ENCODE measurements at regions not wholly inside any gene's neighbourhood (a gene's known extent, or its start where the extent isn't known, plus 50 kb on each side); places are given as distances from the start of the nearest gene placed in this dataset.
A peak's percentile ranks its signal among the peaks of the same experiment; 100 is the strongest.

DNA sequence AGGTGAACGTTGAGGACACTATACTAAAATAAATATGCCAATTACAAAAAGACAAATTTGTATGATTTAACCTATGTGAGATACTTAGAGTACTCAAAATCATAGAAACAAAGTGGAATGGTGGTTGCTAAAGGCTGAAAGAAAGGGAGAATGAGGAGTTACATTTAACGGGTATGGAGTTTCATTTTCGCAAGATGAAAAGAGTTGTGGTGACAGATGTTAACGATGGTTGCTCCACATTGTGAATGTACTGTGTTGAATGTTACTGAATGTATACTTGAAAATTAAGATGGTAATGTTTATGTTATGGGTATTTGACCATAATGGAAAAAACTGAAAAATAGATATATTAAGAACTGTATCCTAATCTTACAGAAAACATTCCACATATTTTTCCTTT, 51.3 kb upstream of the MOCS2 start:
- Histone ChIP-seq H3K4me3 (no peak overlapping the region), H3K9me2 (ENCODE audit: insufficient read depth) (no peaks in the 10 kb centered on the region), H3K9me3 (ENCODE audit: low read depth) (no peaks in the 10 kb centered on the region), H3K9ac (no peak overlapping the region), H3K4me1 (ENCODE audit: insufficient read depth) (no peaks in the 10 kb centered on the region), H3K36me3 (ENCODE audit: low read depth) (no peaks in the 10 kb centered on the region), H3K79me2 (ENCODE audit: insufficient read depth) (no peaks in the 10 kb centered on the region), H3K4me2 (ENCODE audit: unreplicated experiment) (no peak overlapping the region), H2AFZ (no peak overlapping the region), H3K27me3 (replicated peaks; ENCODE audit: insufficient read depth) (no peaks in the 10 kb centered on the region), H3F3A (ENCODE audit: insufficient read depth) (no peaks in the 10 kb centered on the region), H3K27ac (no peak overlapping the region), H4K20me1 (ENCODE audit: insufficient read depth) (no peaks in the 10 kb centered on the region)
- in situ Hi-C loops (cut with MboI), result loop anchor here (25.0 kb wide), 1 partner anchor 276 kb away; no protein-coding TSS in a partner anchor
- WGBS, 2 experiments (ENCODE audit: low coverage in 1 of 2, low lambda C conversion rate in 2 of 2, missing lambda C conversion rate in 2 of 2), result 91% methylated on average over 4 of the region's 4 CpGs
- TF ChIP-seq EZH2 (IDR thresholded peaks at IDR 0.05; ENCODE audit: insufficient read depth, poor library complexity, severe bottlenecking) (no peak), EZH2phosphoT487 (IDR thresholded peaks at IDR 0.05; ENCODE audit: insufficient read depth, low read depth) (no peak)
- no peak for DNase-seq

DNA sequence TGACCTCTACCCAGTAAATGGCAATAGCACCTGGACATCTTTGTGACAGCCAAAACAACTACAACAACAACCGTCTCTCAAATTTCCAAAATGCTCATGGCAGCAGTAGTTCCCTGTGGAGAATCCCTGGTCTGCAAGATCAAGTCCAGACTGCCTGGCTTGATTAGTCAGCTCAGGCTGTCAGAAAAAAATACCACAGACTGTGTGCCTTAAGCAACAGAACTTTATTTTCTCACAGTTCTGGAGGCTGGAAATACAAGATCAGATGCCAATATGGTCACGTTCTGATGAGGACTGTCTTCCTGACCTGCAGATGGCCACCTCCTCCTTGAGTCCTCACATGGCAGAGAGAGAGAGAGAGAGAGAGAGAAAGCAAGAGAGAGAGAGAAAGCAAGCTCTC, 52.3 kb upstream of the MOCS2 start:
- H3K27ac ChIP-seq, result no peak overlapping the region
- no peak overlapping the region for H3K4me2 ChIP-seq (ENCODE audit: unreplicated experiment)
- no peaks in the 10 kb centered on the region for H3K9me3 ChIP-seq (ENCODE audit: low read depth)
- H3K4me1 ChIP-seq (ENCODE audit: insufficient read depth), result peaks cover 7% of the 10 kb centered on the region; the same call in 1 of the 2 replicates
- no peaks in the 10 kb centered on the region for H3F3A ChIP-seq (ENCODE audit: insufficient read depth)
- no peaks in the 10 kb centered on the region for H3K36me3 ChIP-seq (ENCODE audit: low read depth)
- no peak overlapping the region for H3K9ac ChIP-seq
- peak overlapping the region; percentile 2; the same call in 1 of the 2 replicates for H2AFZ ChIP-seq
- TF ChIP-seq EZH2phosphoT487 (IDR thresholded peaks at IDR 0.05; ENCODE audit: insufficient read depth, low read depth) (no peak), EZH2 (IDR thresholded peaks at IDR 0.05; ENCODE audit: insufficient read depth, poor library complexity, severe bottlenecking) (no peak)
- in situ Hi-C loops (cut with MboI), result loop anchor here (25.0 kb wide), 1 partner anchor 275 kb away; no protein-coding TSS in a partner anchor
- H4K20me1 ChIP-seq (ENCODE audit: insufficient read depth), result no peaks in the 10 kb centered on the region
- WGBS, 2 experiments (ENCODE audit: low coverage in 1 of 2, low lambda C conversion rate in 2 of 2, missing lambda C conversion rate in 2 of 2), result 21 to 22% methylated on average over 2 of the region's 2 CpGs
- H3K9me2 ChIP-seq (ENCODE audit: insufficient read depth), result no peaks in the 10 kb centered on the region
- H3K4me3 ChIP-seq, result no peak overlapping the region
- H3K79me2 ChIP-seq (ENCODE audit: insufficient read depth), result no peaks in the 10 kb centered on the region
- H3K27me3 ChIP-seq (replicated peaks; ENCODE audit: insufficient read depth), result no peaks in the 10 kb centered on the region
- peak; percentile 68 for DNase-seq

DNA sequence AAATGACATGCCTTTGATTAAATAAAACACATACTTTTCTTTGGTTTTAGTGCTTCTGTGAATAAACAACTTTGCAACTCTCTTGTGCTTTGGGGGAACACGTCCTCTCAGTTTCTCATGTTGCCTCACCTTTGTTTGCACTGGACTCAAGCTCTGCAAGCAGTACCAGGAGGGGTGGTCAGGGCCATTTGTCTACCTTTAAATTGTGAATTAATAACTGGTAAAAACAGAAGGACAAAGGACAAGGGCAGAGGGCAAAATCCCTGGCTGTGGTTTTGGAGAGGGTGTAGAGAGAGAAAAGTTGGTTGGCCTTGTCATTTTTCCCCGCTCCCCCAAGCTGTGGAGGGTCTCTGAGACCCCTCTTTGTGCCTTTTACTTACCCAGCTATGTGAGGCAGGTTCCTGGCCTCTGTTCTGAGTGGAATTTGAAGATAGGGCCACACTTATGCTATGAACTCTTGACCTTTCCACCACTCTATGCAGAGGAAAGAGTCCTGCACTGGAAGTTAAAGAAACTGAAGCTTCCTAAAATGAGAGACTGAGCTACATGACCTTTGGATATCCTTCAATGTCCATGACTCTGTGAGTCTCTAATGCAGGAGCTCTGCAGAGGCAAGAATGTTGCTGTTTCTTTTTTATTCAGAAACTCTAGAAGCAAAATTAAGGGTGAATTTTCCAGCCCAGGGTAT, 55.1 kb upstream of the MOCS2 start:
- H4K20me1 ChIP-seq (ENCODE audit: insufficient read depth), result no peaks in the 10 kb centered on the region
- H3K27me3 ChIP-seq (replicated peaks; ENCODE audit: insufficient read depth), result no peaks in the 10 kb centered on the region
- no peak overlapping the region for H3K4me2 ChIP-seq (ENCODE audit: unreplicated experiment)
- H3F3A ChIP-seq (ENCODE audit: insufficient read depth), result no peaks in the 10 kb centered on the region
- DNase-seq, result no peak
- in situ Hi-C loops (cut with MboI), result loop anchor here (25.0 kb wide), 1 partner anchor 273 kb away; no protein-coding TSS in a partner anchor
- no peak overlapping the region for H2AFZ ChIP-seq
- TF ChIP-seq EZH2 (IDR thresholded peaks at IDR 0.05; ENCODE audit: insufficient read depth, poor library complexity, severe bottlenecking), result no peak
- no peak for TF ChIP-seq EZH2phosphoT487 (IDR thresholded peaks at IDR 0.05; ENCODE audit: insufficient read depth, low read depth)
- H3K9ac ChIP-seq, result no peak overlapping the region
- H3K4me3 ChIP-seq, result no peak overlapping the region
- 77 to 94% methylated on average over 2 of the region's 2 CpGs for WGBS, 2 experiments (ENCODE audit: low coverage in 1 of 2, low lambda C conversion rate in 2 of 2, missing lambda C conversion rate in 2 of 2)
- H3K36me3 ChIP-seq (ENCODE audit: low read depth), result no peaks in the 10 kb centered on the region
- H3K9me2 ChIP-seq (ENCODE audit: insufficient read depth), result no peaks in the 10 kb centered on the region
- no peak overlapping the region for H3K27ac ChIP-seq
- H3K4me1 ChIP-seq (ENCODE audit: insufficient read depth), result peaks cover 19% of the 10 kb centered on the region
- no peaks in the 10 kb centered on the region for H3K9me3 ChIP-seq (ENCODE audit: low read depth)
- H3K79me2 ChIP-seq (ENCODE audit: insufficient read depth), result no peaks in the 10 kb centered on the region

- in situ Hi-C loops (cut with MboI), result loop anchor here (25.0 kb wide), 1 partner anchor 272 kb away; no protein-coding TSS in a partner anchor
- H3K4me1 ChIP-seq (ENCODE audit: insufficient read depth), result peaks cover 19% of the 10 kb centered on the region
- H3K27ac ChIP-seq, result no peak overlapping the region
Observed at GRCh38 chr5:53165431-53166182, 56.0 kb upstream of the MOCS2 start.

More at GRCh38 chr5:53165431-53166182, 56.0 kb upstream of the MOCS2 start:
- H4K20me1 ChIP-seq (ENCODE audit: insufficient read depth), result no peaks in the 10 kb centered on the region
- H3K9me3 ChIP-seq (ENCODE audit: low read depth), result no peaks in the 10 kb centered on the region
- no peaks in the 10 kb centered on the region for H3K36me3 ChIP-seq (ENCODE audit: low read depth)
- no peak overlapping the region for H3K4me2 ChIP-seq (ENCODE audit: unreplicated experiment)
- WGBS, 2 experiments (ENCODE audit: low coverage in 1 of 2, low lambda C conversion rate in 2 of 2, missing lambda C conversion rate in 2 of 2), result 55 to 60% methylated on average over 5 of the region's 5 CpGs
- H3K79me2 ChIP-seq (ENCODE audit: insufficient read depth), result no peaks in the 10 kb centered on the region
- H3K9ac ChIP-seq, result no peak overlapping the region
- H3K9me2 ChIP-seq (ENCODE audit: insufficient read depth), result no peaks in the 10 kb centered on the region
- no peaks in the 10 kb centered on the region for H3K27me3 ChIP-seq (replicated peaks; ENCODE audit: insufficient read depth)
- DNase-seq, result no peak
- no peak overlapping the region for H2AFZ ChIP-seq
- no peaks in the 10 kb centered on the region for H3F3A ChIP-seq (ENCODE audit: insufficient read depth)
- no peak for TF ChIP-seq EZH2phosphoT487 (IDR thresholded peaks at IDR 0.05; ENCODE audit: insufficient read depth, low read depth)
- no peak for TF ChIP-seq EZH2 (IDR thresholded peaks at IDR 0.05; ENCODE audit: insufficient read depth, poor library complexity, severe bottlenecking)
- H3K4me3 ChIP-seq, result no peak overlapping the region

Data from GM23248 (cell line).